GM12891 (cell line): ENCODE measurements at regions not wholly inside any gene's neighbourhood (a gene's known extent, or its start where the extent isn't known, plus 50 kb on each side); places are given as distances from the start of the nearest gene placed in this dataset.

Source experiments
- POLR2A ChIP-seq: IDR thresholded peaks from 2 replicates; pipeline ENCODE4 v1.6.1; 2011; ENCODE audit warnings: low read depth, low read length, control low read depth
- POU2F2 ChIP-seq: IDR thresholded peaks from 2 replicates; pipeline ENCODE4 v1.6.1; 2011; ENCODE audit warnings: low read depth, mild to moderate bottlenecking, control low read depth, low read length, moderate library complexity

GRCh38 chr1:147820761-147821297 is 60.4 kb upstream of the GJA5 start:
- TF ChIP-seq POLR2A = no peak
- no peak for TF ChIP-seq POU2F2
